ENCODE measurements at regions not wholly inside any gene's neighbourhood (a gene's known extent, or its start where the extent isn't known, plus 50 kb on each side); places are given as distances from the start of the nearest gene placed in this dataset.
"Not testable (repeated sequence)": the region's sequence is repeated elsewhere in the genome, so short reads cannot be mapped to it uniquely, and the experiment has no call there.

GRCh38 chr3:4158329-4158728 lies 144.8 kb upstream of the SETMAR start:
- no peak for DNase-seq

GRCh38 chr3:4162096-4162495 lies 141.1 kb upstream of the SETMAR start:
- no peak for DNase-seq

- DNase-seq: no peak
Measured at GRCh38 chr3:4163011-4163410, 140.2 kb upstream of the SETMAR start.

GRCh38 chr3:4166540-4166939 lies 136.6 kb upstream of the SETMAR start:
- no peak for DNase-seq

- not testable (repeated sequence) for DNase-seq
Measured at GRCh38 chr3:4167230-4167629, 135.9 kb upstream of the SETMAR start.

- DNase-seq: no peak
Measured at GRCh38 chr3:4174791-4175190, 128.4 kb upstream of the SETMAR start.

GRCh38 chr3:4191971-4192370 lies 111.2 kb upstream of the SETMAR start:
- no peak for DNase-seq

GRCh38 chr3:4195006-4195405 lies 108.2 kb upstream of the SETMAR start:
- DNase-seq: no peak

GRCh38 chr3:4196506-4197147 lies 106.5 kb upstream of the SETMAR start:
- DNase-seq: no peak

- no peak for DNase-seq
Measured at GRCh38 chr3:4197670-4198069, 105.5 kb upstream of the SETMAR start.

- DNase-seq: no peak
Measured at GRCh38 chr3:4198491-4198890, 104.7 kb upstream of the SETMAR start.

- DNase-seq: not testable (repeated sequence)
Measured at GRCh38 chr3:4204776-4205175, 98.4 kb upstream of the SETMAR start.

GRCh38 chr3:4207672-4208071 lies 95.5 kb upstream of the SETMAR start:
- DNase-seq: no peak

GRCh38 chr3:4208556-4208955 lies 94.6 kb upstream of the SETMAR start:
- no peak for DNase-seq

- no peak for DNase-seq
Measured at GRCh38 chr3:4211610-4212009, 91.6 kb upstream of the SETMAR start.

- not testable (repeated sequence) for DNase-seq
Measured at GRCh38 chr3:4213420-4213819, 89.7 kb upstream of the SETMAR start.

- DNase-seq: not testable (repeated sequence)
Measured at GRCh38 chr3:4216974-4217373, 86.2 kb upstream of the SETMAR start.

- no peak for DNase-seq
Measured at GRCh38 chr3:4218456-4219226, 84.5 kb upstream of the SETMAR start.

GRCh38 chr3:4219227-4219568 lies 84.0 kb upstream of the SETMAR start:
- DNase-seq: no peak

- no peak for DNase-seq
Measured at GRCh38 chr3:4220065-4220464, 83.1 kb upstream of the SETMAR start.

- no peak for DNase-seq
Measured at GRCh38 chr3:4222574-4223175, 80.5 kb upstream of the SETMAR start.

- no peak for DNase-seq
Measured at GRCh38 chr3:4223777-4224176, 79.4 kb upstream of the SETMAR start.

- no peak for DNase-seq
Measured at GRCh38 chr3:4224331-4224730, 78.8 kb upstream of the SETMAR start.

- DNase-seq: no peak
Measured at GRCh38 chr3:4225005-4225471, 78.1 kb upstream of the SETMAR start.
